RPMI8226 (cell line): ENCODE measurements at regions not wholly inside any gene's neighbourhood (a gene's known extent, or its start where the extent isn't known, plus 50 kb on each side); places are given as distances from the start of the nearest gene placed in this dataset.
"Not testable (repeated sequence)": the region's sequence is repeated elsewhere in the genome, so short reads cannot be mapped to it uniquely, and the experiment has no call there.

Source experiments
- DNase-seq: peaks from one replicate; pipeline ENCODE4 v3.0.0-alpha.2; 2015

DNA sequence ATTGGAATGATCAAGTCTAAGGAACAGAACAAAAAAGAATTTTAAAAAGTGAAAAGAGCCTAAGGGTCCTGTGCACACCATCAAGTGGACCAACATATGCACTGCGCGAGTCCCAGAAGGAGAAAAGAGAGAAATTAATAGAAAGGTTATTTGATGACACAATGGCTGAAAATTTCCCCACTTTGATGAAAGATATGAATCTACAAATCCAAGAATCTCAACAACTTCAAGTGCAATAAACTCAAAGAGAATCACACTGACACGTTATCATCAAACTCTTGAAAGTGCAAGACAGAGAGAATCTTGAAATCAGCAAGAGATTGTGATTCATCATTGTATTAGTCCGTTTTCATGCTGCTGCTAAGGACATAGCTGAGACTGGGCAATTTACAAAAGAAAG, 230.8 kb downstream of the ADAMTS15 start:
- no peak for DNase-seq

DNA sequence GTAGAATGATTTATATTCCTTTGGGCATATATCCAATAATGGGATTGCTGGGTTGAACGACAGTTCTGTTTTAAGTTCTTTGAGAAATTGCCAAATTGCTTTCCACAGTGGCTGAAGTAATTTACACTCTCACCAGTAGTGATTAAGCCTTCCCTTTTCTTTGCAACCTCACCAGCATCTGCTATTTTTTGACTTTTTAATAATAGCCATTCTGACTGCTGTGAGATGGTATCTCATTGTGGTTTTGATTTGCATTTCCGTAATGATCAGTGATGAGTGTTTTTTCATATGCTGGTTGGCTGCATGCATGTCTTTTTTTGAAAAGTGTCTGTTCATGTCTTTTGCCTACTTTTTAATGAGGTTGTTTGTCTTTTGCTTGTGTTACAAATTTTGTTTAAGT, 233.8 kb downstream of the SNX19 start:
- not testable (repeated sequence) for DNase-seq

DNA sequence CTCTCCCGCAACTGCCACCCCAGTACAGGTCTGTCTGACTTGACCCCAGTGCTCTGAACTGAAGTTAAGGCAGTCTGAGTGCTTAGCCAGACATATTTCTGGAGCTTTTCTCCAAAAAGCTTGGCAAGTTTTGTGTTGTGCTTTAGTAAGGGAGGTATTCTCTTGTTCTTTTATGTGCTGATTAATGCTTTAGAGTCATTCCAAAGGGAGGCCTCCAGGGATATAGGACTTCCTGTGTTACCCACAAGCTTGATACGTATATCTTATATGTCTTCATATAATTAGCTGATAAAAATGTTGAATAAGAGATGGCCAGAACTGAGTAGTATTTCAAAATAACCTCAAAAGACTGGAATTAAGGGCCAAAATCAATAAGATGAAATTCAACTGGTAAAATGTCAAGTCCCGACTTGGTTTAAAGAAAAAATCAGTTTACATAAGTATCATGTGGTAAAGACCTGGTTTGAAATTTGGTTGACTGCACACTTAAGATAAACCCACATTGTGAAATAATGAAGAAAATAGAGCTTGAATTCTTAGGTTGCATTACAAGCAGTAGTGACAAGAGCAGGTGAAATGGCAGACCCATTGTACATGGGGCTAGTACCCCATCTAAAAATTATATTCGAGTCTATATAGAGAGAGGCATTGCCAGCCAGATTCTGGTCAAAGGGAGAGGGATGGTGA, 226.9 kb downstream of the SNX19 start:
- DNase-seq: no peak

DNA sequence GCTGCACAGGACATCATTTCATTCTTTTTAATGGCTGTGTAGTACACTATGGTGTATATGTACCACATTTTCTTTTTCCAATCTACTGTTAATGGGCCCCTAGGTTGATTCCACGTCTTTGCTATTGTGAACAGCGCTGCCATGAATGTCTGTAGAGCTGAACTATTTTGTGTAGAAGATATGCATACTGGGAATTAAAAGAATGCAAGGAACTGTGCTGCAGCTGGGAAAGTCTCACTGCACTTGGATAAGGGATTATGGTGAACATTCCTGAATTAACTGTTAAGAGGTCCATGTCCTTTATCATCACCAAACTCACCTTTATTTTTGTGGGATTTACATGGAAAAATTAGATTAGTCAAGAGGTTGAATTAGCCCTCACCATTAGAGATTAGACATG, 224.7 kb downstream of the SNX19 start:
- DNase-seq: no peak

DNA sequence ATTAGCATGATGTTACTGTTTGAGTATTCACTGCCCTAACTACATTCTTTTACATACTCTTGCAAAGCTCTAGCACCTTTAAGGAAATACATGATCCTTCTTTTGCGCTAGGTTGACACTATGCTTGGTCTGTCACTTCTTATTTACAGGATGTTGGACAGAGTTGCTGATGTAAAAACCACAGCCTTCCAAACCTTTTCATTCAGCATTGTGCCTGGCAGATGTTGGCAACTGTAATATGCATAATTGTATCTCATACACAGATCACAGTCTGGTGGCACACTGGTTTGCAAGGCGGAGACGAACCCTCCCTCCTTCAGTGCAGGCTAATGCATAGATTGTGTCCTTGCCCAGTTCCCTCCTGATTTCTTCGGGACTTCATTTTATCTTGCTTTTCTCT, 224.1 kb downstream of the SNX19 start:
- peak; percentile 2 for DNase-seq

DNA sequence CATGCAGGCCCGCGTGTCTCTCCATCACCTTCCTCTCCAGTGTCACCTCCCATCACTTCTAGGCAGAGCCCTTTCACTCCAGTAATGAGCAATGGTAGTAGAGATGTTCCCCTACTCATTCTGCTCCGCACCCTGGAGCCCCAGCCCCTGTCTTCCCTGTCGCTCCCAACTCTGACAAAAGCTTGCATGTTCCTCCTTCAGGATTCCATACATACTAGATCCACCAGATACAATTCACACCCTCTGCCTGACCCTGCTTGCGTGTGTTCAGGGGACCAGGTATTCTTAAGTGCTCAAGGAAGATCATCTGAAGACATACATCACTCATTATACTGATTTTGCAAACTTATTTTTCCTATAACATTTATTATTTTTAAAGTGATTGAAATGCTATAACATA, 222.7 kb downstream of the SNX19 start:
- DNase-seq: no peak

DNA sequence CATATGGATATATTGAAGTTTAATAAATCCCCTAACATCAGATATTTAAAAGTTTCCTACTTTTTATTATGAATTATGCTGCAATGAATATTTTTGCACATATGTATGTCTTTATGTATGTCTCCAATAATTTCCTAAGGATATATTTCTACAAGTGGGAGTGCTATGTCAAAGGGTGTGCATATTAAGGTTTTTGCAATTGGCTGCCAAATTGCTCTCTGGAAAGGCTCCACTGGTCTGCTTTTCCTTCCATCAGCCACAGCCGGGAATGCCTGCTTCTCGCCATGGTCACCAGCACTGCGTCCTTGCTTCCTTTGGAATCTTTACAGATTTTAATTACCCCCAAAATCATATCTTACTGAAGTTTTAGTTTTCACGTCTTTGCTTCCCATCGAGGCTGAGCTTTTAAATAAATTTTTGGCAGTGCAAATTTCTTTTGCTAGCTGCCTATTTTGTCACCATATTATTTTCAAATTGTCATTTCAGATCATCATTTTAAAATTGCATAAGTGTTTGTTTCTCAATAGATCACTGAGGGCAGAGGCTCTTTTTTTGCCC, 221.7 kb downstream of the SNX19 start:
- no peak for DNase-seq

DNA sequence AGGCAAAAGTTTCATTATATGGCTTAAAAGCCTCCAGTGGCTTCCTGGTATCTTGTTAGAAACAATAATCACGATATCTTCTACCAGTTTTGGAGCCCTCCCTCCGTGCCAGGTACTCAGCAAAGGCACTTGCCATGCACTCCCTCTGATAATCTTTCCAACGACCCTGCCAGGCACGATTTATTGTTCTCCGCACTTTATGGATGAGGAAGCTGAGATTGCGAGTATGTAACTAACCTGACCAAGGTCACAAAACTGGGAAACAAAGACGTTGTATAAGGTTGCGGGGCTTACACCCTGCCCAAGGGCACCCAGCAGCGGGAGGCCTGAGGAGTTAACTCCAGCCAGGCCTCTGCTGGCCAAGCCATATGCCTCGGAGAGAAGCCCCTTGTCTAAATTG, 218.1 kb downstream of the SNX19 start:
- no peak for DNase-seq

DNA sequence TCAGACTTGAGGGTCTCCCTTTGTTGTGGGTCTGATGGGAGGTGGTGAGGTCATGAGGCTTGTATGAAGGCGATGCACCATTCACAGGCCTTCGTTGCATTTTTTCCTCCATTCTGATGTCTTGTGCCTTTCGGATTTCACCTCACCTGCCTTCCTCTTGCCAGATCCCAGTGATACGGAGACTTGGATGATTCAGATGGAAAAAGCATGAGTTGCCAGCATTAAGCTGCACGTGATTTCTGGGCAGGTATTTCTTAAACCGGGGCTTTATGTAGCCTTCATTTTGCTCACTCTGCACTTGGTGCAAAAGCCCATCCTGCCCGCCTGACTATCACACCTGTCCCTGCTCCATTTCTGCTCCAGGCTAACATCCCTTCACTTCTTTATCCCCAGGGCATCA, 216.7 kb downstream of the SNX19 start:
- DNase-seq: no peak

DNA sequence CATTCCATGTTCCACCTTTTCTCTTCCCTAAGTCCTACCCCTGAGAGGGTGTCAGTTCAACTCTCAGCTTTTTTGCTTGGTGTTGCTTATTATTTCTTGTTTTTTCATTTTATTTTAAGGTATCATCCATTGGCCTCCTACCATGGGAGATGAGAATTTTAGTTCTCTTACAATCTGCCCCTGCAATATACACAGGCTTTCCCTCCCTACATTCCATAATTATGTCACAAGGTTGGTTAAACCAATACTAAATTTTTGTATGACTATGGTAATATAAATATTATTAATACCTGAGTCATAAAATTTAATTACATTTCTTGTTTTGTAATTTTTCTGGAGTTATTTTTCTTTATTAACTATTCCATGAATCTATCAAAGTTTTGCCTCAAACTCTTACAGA, 216.2 kb downstream of the SNX19 start:
- no peak for DNase-seq

DNA sequence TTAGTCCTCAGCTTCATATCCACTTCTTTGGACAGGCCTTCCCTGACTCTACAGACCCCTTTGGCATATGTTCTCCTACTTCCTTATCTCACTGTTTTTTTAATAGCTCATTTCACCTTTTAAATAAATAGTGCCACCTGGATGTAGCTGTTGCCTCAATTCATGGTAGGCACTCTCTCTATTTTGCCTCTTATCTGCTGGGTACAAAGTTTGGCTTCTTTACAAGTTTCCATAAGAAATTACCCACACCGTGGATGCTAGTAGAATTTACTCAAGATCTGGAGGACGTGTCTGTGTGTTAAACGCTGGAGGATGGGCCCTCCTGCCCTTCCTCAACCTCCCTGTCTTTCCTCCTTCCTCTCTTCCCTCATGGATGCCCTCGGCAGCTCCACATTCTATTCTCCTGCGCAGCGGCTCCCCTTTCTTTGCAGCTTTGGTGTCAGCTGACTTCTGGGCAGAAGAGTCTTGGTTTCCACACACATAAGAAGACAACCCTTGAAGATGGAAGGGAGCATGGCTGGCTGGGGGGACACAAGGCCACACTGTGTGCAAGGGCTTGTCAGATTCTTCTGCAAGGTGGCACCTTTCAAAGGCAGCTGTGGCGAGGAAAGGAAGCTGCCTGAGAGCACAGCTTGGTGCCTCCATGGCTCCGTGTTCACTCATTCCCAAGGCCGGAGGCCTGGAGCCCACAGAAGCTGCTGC, 212.6 kb downstream of the SNX19 start:
- DNase-seq: no peak

DNA sequence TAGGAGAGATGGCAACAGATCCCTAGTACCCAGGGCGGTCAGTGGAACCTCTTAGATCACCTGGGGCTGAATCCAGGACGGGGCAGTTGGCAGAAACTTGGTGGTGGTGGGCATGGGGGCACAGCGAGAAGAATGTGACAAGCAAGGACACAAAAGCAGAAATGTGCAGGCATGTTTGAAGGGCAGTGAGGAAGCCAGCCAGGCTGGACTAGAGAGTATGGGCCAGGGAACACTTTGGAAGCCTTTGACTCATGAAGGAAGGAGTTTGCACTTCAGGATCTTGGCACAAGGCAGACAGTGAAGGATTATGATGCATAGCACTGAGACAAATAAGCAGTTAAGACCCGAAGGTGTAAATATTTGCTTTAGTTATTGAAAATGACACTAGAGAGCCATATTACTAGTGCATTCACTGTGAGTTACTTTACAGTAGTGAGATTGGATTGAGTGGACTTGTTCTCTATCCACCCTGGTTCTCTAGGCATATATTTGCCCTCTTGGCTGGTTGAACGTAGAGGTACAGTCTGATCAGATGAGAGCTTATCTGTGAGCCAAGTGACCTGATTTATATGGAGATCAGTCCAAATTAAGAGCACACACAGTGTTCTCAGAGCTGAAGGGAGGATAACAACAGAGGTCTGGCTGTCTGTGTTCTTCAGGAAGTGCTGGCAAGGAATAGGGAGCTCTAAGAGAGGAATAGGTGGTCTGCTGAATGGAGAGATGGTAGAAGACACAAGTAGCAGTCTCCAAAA, 210.4 kb downstream of the SNX19 start:
- DNase-seq: no peak

DNA sequence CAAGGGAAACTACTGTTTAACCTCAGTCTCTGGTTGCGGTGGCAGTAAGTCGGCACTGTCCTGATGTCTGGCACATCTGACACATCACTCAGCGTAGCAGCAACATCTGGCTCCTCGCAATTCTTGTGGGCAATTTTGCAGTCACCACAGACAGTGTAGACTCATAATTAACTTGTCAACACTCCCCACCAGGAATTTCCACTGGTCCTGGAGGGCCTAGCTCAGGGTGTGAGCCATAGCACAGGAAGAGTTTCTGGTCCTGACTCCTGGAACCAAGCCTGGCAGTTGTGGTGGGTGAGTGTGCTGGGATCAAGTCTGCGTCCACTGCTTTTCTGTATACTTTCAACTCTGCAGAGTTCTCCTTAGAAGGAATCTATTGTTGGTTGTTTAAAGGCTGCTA, 209.7 kb downstream of the SNX19 start:
- DNase-seq: no peak

DNA sequence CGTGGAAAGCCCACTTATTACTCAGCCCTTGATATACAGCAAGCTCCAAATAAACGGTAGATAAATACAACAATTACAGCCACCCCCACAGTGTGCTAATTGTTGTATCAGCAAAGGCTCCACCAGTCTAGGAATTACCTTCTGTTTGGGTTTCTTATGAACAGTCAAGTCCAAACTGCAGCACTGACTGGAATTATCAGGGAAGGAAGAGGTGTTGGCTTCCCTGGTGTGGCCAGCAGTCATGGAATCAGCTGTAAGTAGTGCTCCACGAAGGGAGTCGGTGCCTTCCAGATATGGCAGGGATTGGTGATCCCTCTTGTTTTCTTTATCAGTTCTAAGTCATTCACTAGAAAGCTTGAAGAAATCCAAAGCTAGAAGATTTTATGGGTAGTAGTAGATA, 209.1 kb downstream of the SNX19 start:
- no peak for DNase-seq

DNA sequence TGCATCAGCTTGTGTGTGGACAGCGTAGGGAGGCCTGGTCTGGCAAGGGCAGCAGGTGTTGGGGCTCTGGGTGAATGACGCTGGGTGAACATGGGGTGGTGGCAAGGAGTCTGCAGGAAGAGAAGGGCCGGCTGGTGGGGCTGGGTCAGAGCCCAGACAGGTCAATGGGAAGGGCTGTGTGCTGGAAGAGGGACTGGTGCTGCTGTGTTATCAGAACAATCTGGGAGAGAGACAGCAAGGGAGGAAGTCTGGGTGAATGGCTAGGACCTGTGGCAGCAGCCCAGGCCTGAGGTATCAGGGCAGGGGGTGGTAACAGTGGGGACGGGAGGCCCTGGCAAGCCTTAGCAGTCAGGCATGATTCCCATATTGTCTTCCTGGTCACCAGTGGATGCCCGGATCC, 206.7 kb downstream of the SNX19 start:
- no peak for DNase-seq

DNA sequence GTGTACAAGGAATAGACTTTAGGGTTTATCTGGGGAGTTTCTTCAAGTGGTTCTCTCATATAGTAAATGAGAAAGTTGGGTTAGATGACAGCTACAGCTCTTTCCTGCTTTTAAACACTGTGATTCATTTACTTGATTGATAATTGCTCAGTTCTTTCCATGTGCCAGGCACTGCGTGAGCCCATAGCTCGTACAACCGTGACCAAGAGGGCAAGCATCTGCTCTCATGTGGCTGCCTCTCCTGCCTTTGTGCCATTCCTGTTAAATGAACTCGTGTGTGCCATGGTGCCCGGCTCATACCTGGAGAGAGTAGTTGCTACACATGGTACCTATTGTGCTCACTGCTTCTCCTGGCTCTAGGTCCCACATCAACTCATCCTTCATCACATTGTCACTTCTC, 206.3 kb downstream of the SNX19 start:
- DNase-seq: no peak

DNA sequence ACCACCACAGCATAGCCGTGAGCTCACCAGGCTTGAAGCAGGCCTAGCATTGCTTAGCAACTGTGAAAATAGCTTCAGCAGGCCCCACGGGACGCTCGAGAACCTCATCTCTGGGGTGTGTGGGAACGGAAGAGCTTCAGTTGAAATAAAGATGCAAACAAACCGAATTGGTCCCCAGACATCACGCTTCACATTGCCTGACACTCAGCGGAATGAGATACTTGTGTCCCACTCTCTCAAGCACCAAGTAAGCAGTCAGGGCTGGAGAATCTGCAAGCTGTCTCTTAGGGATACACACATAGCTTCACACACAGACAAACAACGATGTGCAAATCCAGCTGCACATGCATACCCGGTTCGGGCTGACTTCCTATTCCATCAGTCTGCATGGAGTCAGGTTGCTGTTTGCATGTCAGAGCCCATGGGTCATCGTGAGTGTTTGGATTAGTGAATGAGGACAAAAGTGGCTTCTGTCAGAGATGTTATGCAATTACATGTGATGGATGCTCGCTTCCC, 205.7 kb downstream of the SNX19 start:
- DNase-seq: no peak

DNA sequence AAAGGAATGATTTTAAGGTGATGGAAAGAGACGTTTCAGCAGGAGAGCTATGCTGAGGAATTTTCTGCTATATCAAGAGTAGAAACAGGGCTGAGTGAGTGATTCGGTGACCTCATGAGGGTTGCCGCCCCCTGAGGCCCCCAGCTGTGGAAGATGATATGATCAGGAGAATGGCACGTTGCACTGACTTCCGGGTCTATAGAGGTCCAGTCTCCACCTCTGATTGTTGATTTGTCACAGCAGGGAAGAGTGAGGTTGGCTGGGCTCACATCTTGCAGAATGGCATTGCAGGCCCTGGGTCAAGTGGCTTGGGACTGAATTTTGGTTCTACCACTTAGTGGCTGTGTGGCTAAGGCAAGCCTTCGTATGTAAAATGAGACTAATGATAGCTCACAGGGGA, 205.1 kb downstream of the SNX19 start:
- DNase-seq: no peak

DNA sequence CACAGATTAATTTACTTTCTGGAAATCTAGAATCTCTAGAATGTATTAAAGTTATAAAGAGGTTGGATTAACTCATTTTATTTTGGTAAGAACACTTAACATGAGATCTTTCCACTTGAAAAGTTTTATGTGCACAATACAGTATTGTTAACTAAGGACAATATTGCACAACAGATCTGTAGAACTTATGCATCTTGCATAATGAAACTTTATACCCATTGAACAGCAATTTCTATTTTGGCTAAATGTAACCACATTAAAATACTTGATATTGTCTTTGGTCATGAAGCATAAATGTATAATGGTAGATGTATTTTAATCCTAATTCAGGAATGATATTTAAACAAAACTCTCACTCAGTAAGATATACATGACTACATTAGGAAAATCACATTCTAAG, 203.8 kb downstream of the SNX19 start:
- DNase-seq: no peak

DNA sequence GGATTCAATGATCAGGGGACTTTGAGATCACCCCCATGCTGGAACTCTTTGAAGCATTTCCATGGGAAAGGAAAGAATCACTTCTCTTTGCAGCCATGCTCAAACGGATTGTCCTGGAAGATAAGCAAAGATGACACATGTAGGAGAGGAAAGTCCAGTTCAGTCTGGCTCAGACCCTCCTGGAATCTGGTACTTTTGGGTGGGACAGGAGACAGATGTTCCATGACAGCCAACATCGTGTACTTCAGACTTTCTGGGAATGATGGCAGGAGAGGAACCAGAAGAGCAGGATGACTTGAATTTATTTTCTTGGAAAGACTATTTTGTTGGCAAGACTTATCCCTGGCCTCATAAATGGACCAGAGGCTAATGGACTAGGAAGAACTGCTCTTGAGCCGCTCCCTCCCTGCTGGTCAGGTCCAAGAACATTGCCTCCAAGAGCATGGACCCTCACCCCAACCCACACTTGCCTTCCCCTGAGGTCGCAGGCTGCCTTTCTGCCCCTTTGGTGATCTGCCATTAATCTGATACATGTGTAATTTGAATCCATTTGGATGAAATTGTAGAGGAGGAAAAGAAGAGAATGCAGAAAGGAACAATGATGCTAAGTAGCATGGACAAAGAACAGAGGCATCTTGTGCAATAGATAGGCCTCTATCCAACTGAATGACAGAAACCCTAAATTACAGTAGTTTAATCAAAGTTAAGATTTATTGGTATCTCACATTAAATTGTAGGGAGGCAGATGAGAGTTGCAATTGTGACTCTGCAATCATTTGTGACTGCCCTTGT, 201.0 kb downstream of the SNX19 start:
- no peak for DNase-seq

DNA sequence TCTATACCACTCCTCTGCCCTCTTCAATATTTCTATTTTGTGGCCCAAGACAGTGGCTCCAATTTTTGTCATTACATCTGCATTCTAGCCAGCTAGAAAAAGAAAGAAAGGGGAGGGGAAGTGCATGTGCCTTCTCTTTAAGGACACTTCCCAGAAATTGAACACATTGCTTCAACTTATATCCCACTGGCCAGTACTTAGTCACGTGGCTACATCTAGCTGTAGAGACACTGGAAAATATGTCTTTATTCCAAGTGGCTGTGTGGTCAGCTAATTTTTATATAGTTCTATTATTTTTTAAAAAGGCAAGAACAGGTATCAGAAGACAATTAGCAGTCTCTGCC, 200.4 kb downstream of the SNX19 start:
- no peak for DNase-seq

DNA sequence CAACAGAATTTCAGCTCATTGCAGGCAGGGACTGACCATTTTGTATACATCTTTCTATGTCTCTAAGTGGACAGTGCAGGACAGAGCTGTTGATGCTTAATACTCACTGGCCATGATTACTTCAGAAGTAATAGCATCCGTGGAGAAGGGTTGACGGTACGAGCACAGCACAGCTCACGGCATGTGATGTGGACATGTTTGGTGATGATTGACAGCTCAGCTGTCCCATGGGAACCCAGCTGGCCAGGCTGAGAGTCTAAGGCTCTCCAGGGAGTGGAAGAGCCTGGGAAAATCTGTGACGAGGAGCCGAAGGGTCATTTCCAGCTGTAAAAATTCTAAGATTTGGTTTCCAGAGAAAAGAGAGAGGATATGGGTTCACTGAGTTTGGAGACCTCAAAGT, 198.2 kb downstream of the SNX19 start:
- DNase-seq: no peak
